ENCODE measurements at regions not wholly inside any gene's neighbourhood (a gene's known extent, or its start where the extent isn't known, plus 50 kb on each side); places are given as distances from the start of the nearest gene placed in this dataset.

DNA sequence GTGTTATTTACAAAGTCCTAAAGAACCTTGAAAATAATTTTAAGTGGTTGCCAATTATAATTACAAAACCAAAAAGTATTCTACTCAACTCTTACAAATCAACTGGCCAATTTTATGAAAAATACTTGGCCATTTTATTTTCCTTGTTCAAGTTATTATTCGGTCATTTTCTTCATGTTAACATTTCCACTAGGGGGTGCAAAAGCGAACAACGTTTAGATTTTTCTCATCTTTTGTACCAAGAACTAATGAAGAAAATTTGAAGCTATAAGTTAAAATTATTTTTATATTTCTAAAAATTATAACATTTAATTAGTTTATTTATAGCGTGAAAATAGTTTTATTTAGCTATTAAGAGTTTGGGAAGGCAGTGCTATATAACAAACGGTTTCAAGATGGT lies 1453.3 kb downstream of the MAT2B start:
- intact Hi-C loops (cut with DNase I): no loop called here

GRCh38 chr5:164959761-164960160 lies 1454.3 kb downstream of the MAT2B start:
- ATAC-seq: no peak
- no peak for DNase-seq
- Histone ChIP-seq H3K36me3 (no peaks in the 10 kb centered on the region), H3K27me3 (no peaks in the 10 kb centered on the region), H3K9me3 (no peaks in the 10 kb centered on the region), H3K4me3 (no peak overlapping the region), H3K27ac (no peak overlapping the region), H3K4me1 (no peaks in the 10 kb centered on the region)
- no peak for TF ChIP-seq POLR2A (IDR thresholded peaks at IDR 0.05)
- no peak for TF ChIP-seq CTCF (IDR thresholded peaks at IDR 0.05)
- intact Hi-C loops (cut with DNase I): no loop called here
- 51% methylated on average over 4 of the region's 4 CpGs for WGBS (ENCODE audit: insufficient coverage, low coverage, low lambda C conversion rate, missing lambda C conversion rate)

More for the DNA sequence above, 1453.3 kb downstream of the MAT2B start:
- WGBS (ENCODE audit: insufficient coverage, low coverage, low lambda C conversion rate, missing lambda C conversion rate): 55% methylated on average over 5 of the region's 5 CpGs
- H3K27ac ChIP-seq: no peak overlapping the region
- TF ChIP-seq POLR2A (IDR thresholded peaks at IDR 0.05) (no peak), CTCF (IDR thresholded peaks at IDR 0.05) (no peak)
- DNase-seq (no peak), ATAC-seq (no peak)
- H3K4me3 ChIP-seq: no peak overlapping the region
- no peaks in the 10 kb centered on the region for H3K27me3 ChIP-seq
- H3K4me1 ChIP-seq: no peaks in the 10 kb centered on the region
- H3K9me3 ChIP-seq: no peaks in the 10 kb centered on the region
- H3K36me3 ChIP-seq: no peaks in the 10 kb centered on the region

DNA sequence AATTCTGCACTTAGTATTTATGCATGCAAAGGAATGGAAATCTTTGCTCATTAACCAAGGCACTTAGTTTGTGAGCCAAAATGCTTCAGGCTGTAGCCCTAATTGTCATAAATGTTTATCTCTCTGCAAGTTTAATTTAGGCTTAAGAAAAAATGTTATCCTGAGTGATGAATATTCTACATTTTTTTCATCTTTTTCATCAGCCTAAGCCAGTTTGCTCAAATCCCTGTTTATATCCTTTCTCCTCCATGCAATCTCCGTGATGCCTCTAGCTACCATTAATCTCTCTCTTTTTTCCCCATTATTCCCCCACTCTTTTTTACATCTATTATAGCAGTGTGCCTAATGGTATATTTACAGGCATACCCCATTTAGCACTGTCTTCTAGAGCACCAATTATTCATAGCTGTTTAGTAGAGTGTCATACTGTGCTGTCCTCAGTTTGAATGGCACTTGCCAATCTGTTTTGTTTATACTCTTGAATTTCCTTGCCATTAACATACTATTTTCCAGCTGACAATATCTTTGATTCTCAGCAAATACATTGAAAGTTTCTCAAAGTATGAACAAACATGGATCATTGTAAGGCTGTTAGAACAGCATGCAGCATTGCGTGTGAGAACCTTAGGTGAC lies 1457.0 kb downstream of the MAT2B start:
- intact Hi-C loops (cut with DNase I): no loop called here
- H3K9me3 ChIP-seq: no peaks in the 10 kb centered on the region
- ATAC-seq (no peak), DNase-seq (no peak)
- no peak overlapping the region for H3K27ac ChIP-seq
- no peaks in the 10 kb centered on the region for H3K36me3 ChIP-seq
- H3K4me3 ChIP-seq: no peak overlapping the region
- no peaks in the 10 kb centered on the region for H3K4me1 ChIP-seq
- no peaks in the 10 kb centered on the region for H3K27me3 ChIP-seq
- 64% methylated on average over 2 of the region's 2 CpGs for WGBS (ENCODE audit: insufficient coverage, low coverage, low lambda C conversion rate, missing lambda C conversion rate)
- TF ChIP-seq POLR2A (IDR thresholded peaks at IDR 0.05) (no peak), CTCF (IDR thresholded peaks at IDR 0.05) (no peak)

- Histone ChIP-seq H3K27ac (no peak overlapping the region), H3K36me3 (no peaks in the 10 kb centered on the region), H3K4me1 (no peaks in the 10 kb centered on the region), H3K9me3 (no peaks in the 10 kb centered on the region), H3K4me3 (no peak overlapping the region), H3K27me3 (no peaks in the 10 kb centered on the region)
- WGBS (ENCODE audit: insufficient coverage, low coverage, low lambda C conversion rate, missing lambda C conversion rate): 36% methylated on average over 4 of the region's 4 CpGs
- TF ChIP-seq CTCF (IDR thresholded peaks at IDR 0.05) (no peak), POLR2A (IDR thresholded peaks at IDR 0.05) (no peak)
- ATAC-seq (no peak), DNase-seq (no peak)
- intact Hi-C loops (cut with DNase I): no loop called here
Observed at GRCh38 chr5:164966611-164967010, 1461.2 kb downstream of the MAT2B start.

DNA sequence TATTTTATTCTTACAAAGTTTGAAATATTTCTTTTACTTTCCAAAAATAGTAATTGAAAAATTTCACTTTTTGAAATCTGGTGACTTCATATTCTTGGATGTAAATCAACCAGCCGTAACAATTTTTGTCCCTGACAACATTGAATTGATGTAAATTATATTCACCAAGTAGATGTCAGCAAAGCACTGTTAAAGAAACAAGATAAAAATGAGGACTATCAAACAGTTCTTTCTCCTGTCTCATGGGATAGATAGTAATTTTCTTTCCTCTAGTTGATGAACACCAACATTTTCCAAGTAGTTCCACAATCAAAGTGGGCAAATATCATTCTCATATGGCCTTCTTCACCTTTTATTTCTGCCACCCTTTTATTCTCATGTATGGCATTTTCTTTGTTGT lies 1461.9 kb downstream of the MAT2B start:
- no peak for ATAC-seq
- no peak for DNase-seq
- Histone ChIP-seq H3K4me1 (no peaks in the 10 kb centered on the region), H3K36me3 (no peaks in the 10 kb centered on the region), H3K27ac (no peak overlapping the region), H3K4me3 (no peak overlapping the region), H3K9me3 (no peaks in the 10 kb centered on the region), H3K27me3 (no peaks in the 10 kb centered on the region)
- no peak for TF ChIP-seq POLR2A (IDR thresholded peaks at IDR 0.05)
- no peak for TF ChIP-seq CTCF (IDR thresholded peaks at IDR 0.05)
- intact Hi-C loops (cut with DNase I): no loop called here
- 46% methylated on average over 1 of the region's 1 CpG for WGBS (ENCODE audit: insufficient coverage, low coverage, low lambda C conversion rate, missing lambda C conversion rate)
